ENCODE measurements at regions not wholly inside any gene's neighbourhood (a gene's known extent, or its start where the extent isn't known, plus 50 kb on each side); places are given as distances from the start of the nearest gene placed in this dataset.

GRCh38 chr3:145737952-145738351 is 423.0 kb downstream of the PLOD2 start:
- TF ChIP-seq TARDBP (IDR thresholded peaks at IDR 0.05) (no peak), L3MBTL2 (conservative IDR thresholded peaks at IDR 0.05) (no peak)
- POLR2A ChIA-PET, result no interaction called here
- no peak for DNase-seq (ENCODE audit: extremely low spot score)
- CTCF ChIA-PET, result no interaction called here

- ChIA-PET POLR2A (no interaction called here), CTCF (no interaction called here)
- no peak for DNase-seq (ENCODE audit: extremely low spot score)
- no peak for TF ChIP-seq BHLHE40 (IDR thresholded peaks at IDR 0.05; ENCODE audit: borderline replicate concordance)
- no peak for TF ChIP-seq ARNT (IDR thresholded peaks at IDR 0.05)
- TF ChIP-seq ELF4 (IDR thresholded peaks at IDR 0.05), result no peak
- no peak for TF ChIP-seq L3MBTL2 (conservative IDR thresholded peaks at IDR 0.05)
- TF ChIP-seq CTBP1 (IDR thresholded peaks at IDR 0.05; ENCODE audit: borderline replicate concordance), result no peak
- no peak for TF ChIP-seq NFRKB (IDR thresholded peaks at IDR 0.05)
- no peak for TF ChIP-seq PKNOX1 (IDR thresholded peaks at IDR 0.05)
- TF ChIP-seq FOXM1 (IDR thresholded peaks at IDR 0.05; ENCODE audit: borderline replicate concordance), result no peak
- TF ChIP-seq SP1 (IDR thresholded peaks at IDR 0.05), result no peak
- no peak for TF ChIP-seq SUZ12 (IDR thresholded peaks at IDR 0.05)
- no peak for TF ChIP-seq ZNF384 (IDR thresholded peaks at IDR 0.05)
- no peak for TF ChIP-seq TARDBP (IDR thresholded peaks at IDR 0.05)
- no peak for TF ChIP-seq LEF1 (IDR thresholded peaks at IDR 0.05; ENCODE audit: borderline replicate concordance)
- TF ChIP-seq HDGF (IDR thresholded peaks at IDR 0.05; ENCODE audit: borderline replicate concordance), result no peak
- no peak for TF ChIP-seq FOXK2 (IDR thresholded peaks at IDR 0.05)
- TF ChIP-seq FOXA1 (IDR thresholded peaks at IDR 0.05), result no peak
Observed at GRCh38 chr3:145739926-145740325, 421.1 kb downstream of the PLOD2 start.

GRCh38 chr3:145750657-145751056 is 410.3 kb downstream of the PLOD2 start:
- CTCF ChIA-PET, result interaction anchor here (0.6 kb wide), 1 partner anchor 31 kb away, joined by 3 read pairs; no protein-coding TSS in a partner anchor
- TF ChIP-seq FOXM1 (IDR thresholded peaks at IDR 0.05; ENCODE audit: borderline replicate concordance) (no peak), SUZ12 (IDR thresholded peaks at IDR 0.05) (no peak), ELF4 (IDR thresholded peaks at IDR 0.05) (no peak), ZNF384 (IDR thresholded peaks at IDR 0.05) (no peak), BHLHE40 (IDR thresholded peaks at IDR 0.05; ENCODE audit: borderline replicate concordance) (no peak), TARDBP (IDR thresholded peaks at IDR 0.05) (no peak), NFRKB (IDR thresholded peaks at IDR 0.05) (no peak), LEF1 (IDR thresholded peaks at IDR 0.05; ENCODE audit: borderline replicate concordance) (no peak), CTBP1 (IDR thresholded peaks at IDR 0.05; ENCODE audit: borderline replicate concordance) (no peak), HDGF (IDR thresholded peaks at IDR 0.05; ENCODE audit: borderline replicate concordance) (no peak), SP1 (IDR thresholded peaks at IDR 0.05) (no peak), FOXK2 (IDR thresholded peaks at IDR 0.05) (no peak), L3MBTL2 (conservative IDR thresholded peaks at IDR 0.05) (no peak), FOXA1 (IDR thresholded peaks at IDR 0.05) (no peak), ARNT (IDR thresholded peaks at IDR 0.05) (no peak)
- DNase-seq (ENCODE audit: extremely low spot score), result no peak
- POLR2A ChIA-PET, result no interaction called here

- CTCF ChIA-PET, result no interaction called here
- TF ChIP-seq CTBP1 (IDR thresholded peaks at IDR 0.05; ENCODE audit: borderline replicate concordance), result no peak
- no peak for TF ChIP-seq L3MBTL2 (conservative IDR thresholded peaks at IDR 0.05)
- no peak for TF ChIP-seq HDGF (IDR thresholded peaks at IDR 0.05; ENCODE audit: borderline replicate concordance)
- TF ChIP-seq TARDBP (IDR thresholded peaks at IDR 0.05), result no peak
- TF ChIP-seq FOXA1 (IDR thresholded peaks at IDR 0.05), result no peak
- TF ChIP-seq BHLHE40 (IDR thresholded peaks at IDR 0.05; ENCODE audit: borderline replicate concordance), result no peak
- no peak for TF ChIP-seq ELF4 (IDR thresholded peaks at IDR 0.05)
- TF ChIP-seq ZNF384 (IDR thresholded peaks at IDR 0.05), result no peak
- TF ChIP-seq NFRKB (IDR thresholded peaks at IDR 0.05), result no peak
- no peak for TF ChIP-seq PKNOX1 (IDR thresholded peaks at IDR 0.05)
- TF ChIP-seq LEF1 (IDR thresholded peaks at IDR 0.05; ENCODE audit: borderline replicate concordance), result no peak
- no peak for TF ChIP-seq FOXK2 (IDR thresholded peaks at IDR 0.05)
- TF ChIP-seq SUZ12 (IDR thresholded peaks at IDR 0.05), result no peak
- no peak for TF ChIP-seq ARNT (IDR thresholded peaks at IDR 0.05)
- TF ChIP-seq SP1 (IDR thresholded peaks at IDR 0.05), result no peak
- TF ChIP-seq FOXM1 (IDR thresholded peaks at IDR 0.05; ENCODE audit: borderline replicate concordance), result no peak
- DNase-seq (ENCODE audit: extremely low spot score), result no peak
- POLR2A ChIA-PET, result no interaction called here
Observed at GRCh38 chr3:145752576-145752975, 408.4 kb downstream of the PLOD2 start.

- POLR2A ChIA-PET, result no interaction called here
- TF ChIP-seq ZNF384 (IDR thresholded peaks at IDR 0.05) (no peak), BHLHE40 (IDR thresholded peaks at IDR 0.05; ENCODE audit: borderline replicate concordance) (no peak), NFRKB (IDR thresholded peaks at IDR 0.05) (no peak), ELF4 (IDR thresholded peaks at IDR 0.05) (no peak), PKNOX1 (IDR thresholded peaks at IDR 0.05) (no peak), SP1 (IDR thresholded peaks at IDR 0.05) (no peak), LEF1 (IDR thresholded peaks at IDR 0.05; ENCODE audit: borderline replicate concordance) (no peak), SUZ12 (IDR thresholded peaks at IDR 0.05) (no peak), ARNT (IDR thresholded peaks at IDR 0.05) (no peak)
- no peak for DNase-seq (ENCODE audit: extremely low spot score)
- CTCF ChIA-PET, result no interaction called here
Observed at GRCh38 chr3:145754605-145755289, 406.2 kb downstream of the PLOD2 start.

GRCh38 chr3:145760036-145760435 is 400.9 kb downstream of the PLOD2 start:
- DNase-seq (ENCODE audit: extremely low spot score), result no peak
- no peak for TF ChIP-seq ARNT (IDR thresholded peaks at IDR 0.05)
- TF ChIP-seq SP1 (IDR thresholded peaks at IDR 0.05), result no peak
- no peak for TF ChIP-seq PKNOX1 (IDR thresholded peaks at IDR 0.05)
- no peak for TF ChIP-seq HDGF (IDR thresholded peaks at IDR 0.05; ENCODE audit: borderline replicate concordance)
- TF ChIP-seq NFRKB (IDR thresholded peaks at IDR 0.05), result no peak
- no peak for TF ChIP-seq SUZ12 (IDR thresholded peaks at IDR 0.05)
- TF ChIP-seq FOXA1 (IDR thresholded peaks at IDR 0.05), result no peak
- TF ChIP-seq TARDBP (IDR thresholded peaks at IDR 0.05), result no peak
- TF ChIP-seq FOXM1 (IDR thresholded peaks at IDR 0.05; ENCODE audit: borderline replicate concordance), result no peak
- no peak for TF ChIP-seq FOXK2 (IDR thresholded peaks at IDR 0.05)
- no peak for TF ChIP-seq CTBP1 (IDR thresholded peaks at IDR 0.05; ENCODE audit: borderline replicate concordance)
- CTCF ChIA-PET, result no interaction called here
- POLR2A ChIA-PET, result no interaction called here
